ENCODE measurements at regions not wholly inside any gene's neighbourhood (a gene's known extent, or its start where the extent isn't known, plus 50 kb on each side); places are given as distances from the start of the nearest gene placed in this dataset.
"Not testable (repeated sequence)": the region's sequence is repeated elsewhere in the genome, so short reads cannot be mapped to it uniquely, and the experiment has no call there.

DNA sequence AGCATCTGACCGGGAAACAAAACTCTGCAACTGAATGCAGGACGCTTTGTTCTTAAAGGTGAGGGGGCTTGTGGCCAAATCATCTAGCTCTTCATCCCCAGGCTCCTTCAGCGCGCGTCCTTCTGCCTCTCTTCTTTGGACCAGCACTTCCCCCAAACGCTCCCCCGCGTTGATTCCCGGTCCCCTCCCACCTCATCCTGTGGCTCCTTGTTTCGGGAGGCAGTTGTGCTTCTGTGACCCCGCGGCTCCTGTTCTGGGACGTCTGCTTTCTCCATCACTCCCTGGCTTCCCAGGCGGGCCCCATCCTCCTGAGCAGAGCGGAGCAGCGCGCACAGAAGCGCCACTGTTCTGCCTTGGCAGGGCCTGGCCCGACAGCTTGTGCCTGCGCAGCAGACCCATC is 109.7 kb upstream of the ZNG1E start:
- intact Hi-C loops (cut with DNase I); DNase-seq (ENCODE audit: low spot score): not testable (repeated sequence)

DNA sequence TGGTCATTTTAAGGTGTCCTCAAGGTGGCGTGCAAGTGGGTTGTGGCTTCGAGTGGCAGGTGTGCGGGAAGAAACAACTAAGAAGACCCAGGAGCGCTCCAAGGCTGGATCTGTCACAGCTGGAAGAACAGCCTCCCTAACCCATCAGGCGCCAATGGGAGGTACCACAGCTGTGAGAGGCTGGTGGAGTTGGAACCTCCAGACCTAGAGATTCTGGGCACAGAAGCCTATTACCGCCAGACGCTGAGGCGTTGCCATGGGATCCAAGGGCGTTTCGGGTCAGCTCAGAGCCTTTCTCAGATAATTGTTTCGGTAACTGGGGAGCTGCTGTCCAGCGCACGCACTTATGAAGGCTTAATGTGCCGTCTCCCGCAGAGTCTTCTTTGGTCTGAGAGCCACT is 156.7 kb upstream of the ZNG1E start:
- intact Hi-C loops (cut with DNase I); DNase-seq (ENCODE audit: low spot score): not testable (repeated sequence)

DNA sequence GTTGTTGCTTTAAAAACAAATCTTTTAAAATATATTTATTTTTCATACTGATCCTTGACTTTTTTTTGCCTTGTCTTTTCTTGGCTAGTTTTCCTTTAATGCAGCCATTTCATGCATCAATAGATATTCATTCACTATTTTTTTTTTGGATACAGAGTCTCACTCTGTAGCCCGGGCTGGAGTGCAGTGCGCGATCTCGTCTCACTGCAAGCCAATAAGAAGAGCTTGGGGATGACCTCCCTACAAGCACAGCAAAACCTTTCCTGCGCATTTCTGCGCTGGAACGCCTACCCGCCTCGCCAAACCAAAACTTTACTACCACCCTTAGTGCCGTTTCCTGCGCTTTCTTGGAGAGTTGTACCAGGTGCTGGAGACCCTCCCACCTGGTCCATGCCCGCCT is 161.3 kb upstream of the ZNG1E start:
- intact Hi-C loops (cut with DNase I); DNase-seq (ENCODE audit: low spot score): not testable (repeated sequence)

DNA sequence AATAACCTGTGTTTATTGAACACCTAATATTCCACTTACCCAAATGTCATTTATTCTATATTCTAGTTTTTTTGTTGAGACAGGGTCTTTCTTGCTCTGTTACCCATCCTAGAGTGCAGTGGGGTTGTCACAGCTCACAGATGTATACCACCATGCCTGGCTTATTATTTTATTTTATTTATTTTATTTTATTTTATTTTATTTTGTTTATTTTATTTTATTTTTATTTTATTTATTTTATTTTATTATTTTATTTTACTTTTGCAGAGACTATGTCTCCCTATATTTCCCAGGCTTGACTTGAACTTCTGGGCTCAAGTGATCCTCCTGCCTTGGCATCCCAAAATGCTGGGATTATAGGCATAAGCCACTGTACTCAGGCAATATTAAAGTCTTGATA is 167.8 kb upstream of the ZNG1E start:
- DNase-seq (ENCODE audit: low spot score); intact Hi-C loops (cut with DNase I): not testable (repeated sequence)

DNA sequence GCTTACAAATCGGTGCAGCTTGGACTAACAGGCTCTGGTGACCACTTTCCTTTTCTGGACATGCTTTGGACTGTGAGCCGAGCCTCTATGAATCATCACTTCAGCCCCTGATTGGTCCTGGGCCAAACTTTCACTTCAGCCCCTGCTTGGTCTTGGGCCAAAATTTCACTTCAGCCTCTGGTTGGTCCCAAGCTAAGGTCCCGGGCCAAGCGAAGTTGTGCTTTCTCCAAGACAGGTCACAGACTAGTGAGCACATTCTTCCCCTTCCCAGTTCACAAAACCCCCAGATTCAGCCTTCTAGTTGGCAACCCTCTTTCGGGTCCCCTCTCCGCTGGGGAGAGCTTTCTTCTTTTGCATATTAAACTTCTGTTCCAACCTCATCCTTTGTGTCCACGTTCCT is 171.0 kb upstream of the ZNG1E start:
- DNase-seq (ENCODE audit: low spot score); intact Hi-C loops (cut with DNase I): not testable (repeated sequence)

DNA sequence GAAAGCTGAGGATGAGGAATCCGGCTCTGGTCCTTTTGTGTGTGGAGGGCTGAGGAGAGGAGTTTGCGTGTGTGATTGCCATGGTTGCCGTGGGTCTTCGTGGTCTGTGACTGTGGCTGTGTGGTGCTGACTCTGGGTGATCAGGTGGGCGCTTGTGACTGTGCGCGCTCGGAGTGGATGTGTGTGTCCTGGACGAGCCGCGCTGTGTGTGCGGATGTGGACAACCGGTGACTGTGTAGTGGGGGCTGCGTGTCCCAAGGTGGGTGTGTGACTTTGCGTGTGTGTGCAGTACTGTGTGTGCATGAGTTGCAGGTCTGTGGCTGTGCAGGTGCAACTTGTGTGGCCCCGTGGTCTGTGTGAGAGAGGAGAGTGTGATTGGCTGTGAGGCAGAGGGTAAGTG is 172.0 kb upstream of the ZNG1E start:
- intact Hi-C loops (cut with DNase I); DNase-seq (ENCODE audit: low spot score): not testable (repeated sequence)

DNA sequence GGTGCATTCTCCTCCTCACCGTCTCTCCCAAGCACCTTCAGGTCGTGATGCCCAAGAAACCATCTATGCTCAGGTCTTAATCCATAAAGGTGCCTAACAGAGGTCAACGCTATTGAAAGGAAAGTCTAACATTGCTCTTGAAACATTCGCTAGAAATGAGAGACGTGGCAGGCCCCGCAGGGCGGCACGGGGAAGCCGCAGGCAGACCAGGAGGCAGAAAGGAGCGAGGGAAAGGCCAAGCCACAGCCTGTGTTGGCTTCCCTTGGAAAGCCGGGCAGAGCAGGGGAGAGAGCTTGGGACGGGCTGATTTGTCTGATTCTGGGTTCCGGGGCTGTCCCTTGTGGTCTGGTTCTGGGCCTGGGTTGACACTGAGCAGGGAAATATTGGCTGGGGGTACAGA is 192.8 kb upstream of the ZNG1E start:
- intact Hi-C loops (cut with DNase I); DNase-seq (ENCODE audit: low spot score): not testable (repeated sequence)

DNA sequence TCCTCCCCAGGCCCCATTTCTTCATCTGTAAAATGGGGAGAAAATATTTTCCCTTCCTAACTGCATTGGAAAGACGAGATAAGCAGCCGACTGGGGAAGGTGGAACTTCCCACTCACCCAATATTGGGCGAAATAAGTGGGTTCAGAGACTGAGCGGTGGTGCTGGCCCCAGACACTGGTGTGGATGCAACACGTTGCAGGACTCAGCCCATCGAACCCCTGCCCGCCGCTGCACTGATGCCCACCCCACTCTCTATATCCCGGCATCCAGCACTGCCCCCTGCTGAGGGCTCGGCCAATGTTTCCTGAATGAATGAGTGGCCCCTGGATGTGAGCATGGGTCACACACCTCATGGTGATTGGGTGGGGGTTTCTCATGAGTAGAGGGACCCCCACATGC is 194.4 kb upstream of the ZNG1E start:
- intact Hi-C loops (cut with DNase I); DNase-seq (ENCODE audit: low spot score): not testable (repeated sequence)

DNA sequence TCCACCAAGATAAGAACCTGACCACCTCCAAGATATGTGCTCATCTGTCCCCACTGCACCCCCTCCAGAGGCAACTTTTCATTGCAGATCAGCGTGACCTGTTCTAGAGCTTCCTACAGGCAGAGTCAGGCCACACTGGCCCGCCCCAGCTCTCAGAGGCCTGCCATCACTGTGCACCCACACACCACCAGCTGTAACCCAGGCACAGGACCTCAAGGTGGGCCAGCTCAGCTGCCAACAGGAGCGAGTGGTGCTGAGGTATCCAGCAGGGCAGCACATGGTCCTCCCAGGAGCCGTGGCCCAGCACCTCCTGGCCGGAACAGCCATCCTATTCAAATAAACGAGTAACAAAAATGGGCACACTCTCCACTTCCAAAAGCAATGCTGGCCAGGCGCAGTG is 189.9 kb upstream of the FOXD4L5 start:
- DNase-seq (ENCODE audit: low spot score); intact Hi-C loops (cut with DNase I): not testable (repeated sequence)

DNA sequence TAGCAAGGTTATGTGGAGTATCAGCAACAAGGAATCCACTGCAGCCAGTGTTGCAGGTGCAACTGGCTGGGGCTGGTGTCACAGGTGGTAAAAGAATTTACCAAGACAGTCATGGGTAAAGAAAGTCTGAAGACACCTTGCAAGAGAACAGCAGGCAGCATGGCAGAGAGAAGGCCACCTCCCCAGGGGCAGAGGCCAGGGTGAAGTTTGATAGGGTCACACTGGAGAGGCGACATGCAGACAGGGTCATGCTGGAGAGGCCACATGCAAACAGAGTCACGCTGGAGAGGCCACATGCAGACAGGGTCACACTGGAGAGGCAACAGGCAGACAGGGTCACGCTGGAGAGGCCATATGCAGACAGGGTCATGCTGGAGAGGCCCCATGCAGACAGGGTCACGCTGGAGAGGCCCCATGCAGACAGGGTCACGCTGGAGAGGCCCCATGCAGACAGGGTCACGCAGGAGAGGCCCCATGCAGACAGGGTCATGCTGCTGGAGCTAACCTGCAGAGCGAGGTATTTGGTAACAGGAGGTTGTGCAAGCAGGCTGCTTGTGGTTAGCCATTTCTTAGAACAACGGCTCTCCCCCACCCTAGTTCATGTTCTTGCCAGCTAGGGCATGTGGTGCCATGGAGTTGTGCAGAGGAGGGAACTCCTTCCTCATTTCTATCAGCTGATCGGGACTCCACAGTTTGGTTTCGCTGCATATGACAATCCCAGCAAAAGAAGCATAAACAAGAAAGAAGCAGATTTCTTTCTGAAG is 188.2 kb upstream of the FOXD4L5 start:
- DNase-seq (ENCODE audit: low spot score); intact Hi-C loops (cut with DNase I): not testable (repeated sequence)

DNA sequence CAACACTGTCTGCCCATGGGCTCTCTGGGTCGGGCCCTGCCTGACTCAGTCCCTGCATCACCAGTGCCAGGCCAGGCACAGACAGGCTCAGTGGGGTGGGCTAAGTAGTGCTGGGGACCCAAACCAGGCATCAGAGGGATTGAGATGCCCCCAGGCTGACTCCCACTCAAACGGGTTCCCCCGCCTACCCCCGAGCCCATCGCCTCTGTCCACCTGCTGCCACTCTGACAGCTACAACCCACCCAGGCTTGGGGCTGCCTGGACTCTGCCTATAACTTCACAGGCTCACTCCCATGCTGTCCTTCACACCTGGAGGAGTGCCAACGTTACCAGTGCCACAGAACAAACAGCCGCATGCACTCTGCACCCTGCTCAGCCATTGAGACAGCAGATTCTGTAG is 186.1 kb upstream of the FOXD4L5 start:
- intact Hi-C loops (cut with DNase I); DNase-seq (ENCODE audit: low spot score): not testable (repeated sequence)

DNA sequence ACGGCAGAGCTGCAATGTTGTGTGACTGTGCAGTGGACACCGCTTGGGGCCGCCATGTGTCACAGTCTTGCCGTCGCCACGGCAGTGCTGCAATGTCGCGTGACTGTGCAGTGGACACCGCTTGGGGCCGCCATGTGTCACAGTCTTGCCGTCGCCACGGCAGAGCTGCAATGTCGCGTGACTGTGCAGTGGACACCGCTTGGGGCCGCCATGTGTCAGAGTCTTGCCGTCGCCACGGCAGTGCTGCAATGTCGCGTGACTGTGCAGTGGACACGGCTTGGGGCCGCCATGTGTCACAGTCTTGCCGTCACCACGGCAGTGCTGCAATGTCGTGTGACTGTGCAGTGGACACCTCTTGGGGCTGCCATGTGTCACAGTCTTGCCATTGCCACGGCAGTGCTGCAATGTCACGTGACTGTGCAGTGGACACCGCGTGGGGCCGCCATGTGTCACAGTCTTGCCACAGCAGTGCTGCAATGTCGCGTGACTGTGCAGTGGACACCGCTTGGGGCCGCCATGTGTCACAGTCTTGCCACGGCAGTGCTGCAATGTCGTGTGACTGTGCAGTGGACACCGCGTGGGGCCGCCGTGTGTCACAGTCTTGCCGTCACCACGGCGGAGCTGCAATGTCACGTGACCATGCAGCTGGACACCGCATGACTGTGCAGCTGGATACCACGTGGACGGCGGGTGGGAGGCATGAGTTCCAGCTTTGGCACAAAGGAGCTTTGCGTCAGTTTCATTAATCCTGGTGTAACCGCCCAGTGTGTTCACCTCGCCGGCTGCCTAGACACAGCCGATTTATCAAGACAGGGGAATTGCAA is 182.1 kb upstream of the FOXD4L5 start:
- intact Hi-C loops (cut with DNase I): not testable (repeated sequence)

DNA sequence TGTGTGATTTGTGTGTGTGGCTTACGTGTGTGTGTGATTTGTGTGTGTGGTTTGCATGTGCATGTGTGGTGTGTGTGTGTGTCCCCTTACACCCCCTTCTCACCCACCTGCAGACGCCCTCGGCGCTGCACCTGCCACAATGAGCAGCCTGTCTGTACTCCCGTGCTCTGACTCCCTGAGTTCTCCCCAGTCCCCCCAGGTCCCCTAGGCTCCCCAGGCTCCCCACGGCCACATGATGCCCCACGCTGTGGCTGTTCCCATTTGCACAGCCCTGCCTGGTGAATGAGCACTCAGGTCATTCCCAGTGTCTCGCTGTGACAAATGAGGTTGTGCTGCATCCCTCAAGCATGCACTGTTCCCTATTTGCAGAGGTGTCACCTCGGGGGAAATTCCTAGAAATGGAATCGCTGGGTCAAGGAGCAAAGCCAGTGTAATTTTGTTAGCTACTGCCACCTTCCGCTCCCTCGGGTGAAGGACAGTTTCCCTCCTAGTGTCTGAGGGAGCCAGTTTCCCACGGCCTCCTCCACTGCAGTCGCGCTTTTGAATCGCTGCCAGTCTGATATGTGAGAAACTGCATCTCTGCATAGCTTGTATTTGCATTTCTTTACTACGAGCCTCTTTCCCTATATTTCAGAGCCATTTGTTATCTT is 180.4 kb upstream of the FOXD4L5 start:
- intact Hi-C loops (cut with DNase I); DNase-seq (ENCODE audit: low spot score): not testable (repeated sequence)

More for the DNA sequence above, 182.1 kb upstream of the FOXD4L5 start:
- DNase-seq (ENCODE audit: low spot score): peak; percentile 46

DNA sequence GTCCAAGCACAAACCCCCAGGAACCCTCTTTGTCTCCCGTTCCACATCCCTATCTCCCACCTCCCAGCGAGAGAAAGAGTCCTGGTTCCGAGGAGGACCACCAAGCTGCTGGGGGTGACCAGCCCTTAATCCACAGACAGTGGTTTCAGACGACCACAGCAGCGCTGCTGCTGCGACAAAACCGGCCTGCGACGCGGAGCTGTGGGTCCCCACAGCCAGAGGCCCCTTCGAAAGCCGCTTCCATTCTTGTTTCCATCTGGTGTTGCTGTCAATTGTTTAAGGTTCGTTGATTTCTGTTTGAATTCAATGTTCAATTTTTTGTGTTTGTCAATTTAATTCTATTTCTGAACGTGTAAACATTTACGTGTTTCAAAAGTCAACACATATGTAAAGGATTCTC is 177.5 kb upstream of the FOXD4L5 start:
- intact Hi-C loops (cut with DNase I); DNase-seq (ENCODE audit: low spot score): not testable (repeated sequence)

DNA sequence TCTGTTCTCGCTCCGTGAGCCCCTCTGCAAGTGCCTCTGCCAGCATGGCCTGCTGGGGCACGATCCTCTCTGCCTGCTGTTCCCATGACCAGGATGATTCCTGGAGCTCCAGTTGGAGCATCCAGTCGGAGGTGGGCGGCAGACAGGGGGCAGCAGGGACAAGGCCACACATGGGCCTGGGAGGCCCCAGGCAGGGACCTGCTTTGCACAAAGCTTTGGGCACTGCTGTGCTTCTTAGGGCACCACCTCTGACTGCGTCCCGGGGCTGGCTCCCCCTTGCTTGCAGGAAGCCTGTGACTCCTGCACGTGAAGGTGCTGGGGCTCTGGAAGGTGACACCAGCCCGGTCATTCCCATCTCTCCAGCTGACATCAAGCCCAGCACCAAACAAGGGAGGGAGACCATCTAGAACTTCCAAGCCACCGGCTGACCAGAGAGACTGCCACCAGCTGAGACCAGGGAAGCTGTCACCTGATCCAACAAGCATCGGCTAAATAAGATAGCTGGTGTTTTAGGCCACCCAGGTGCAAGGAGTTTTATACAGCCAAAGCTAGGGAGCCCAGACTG is 174.8 kb upstream of the FOXD4L5 start:
- DNase-seq (ENCODE audit: low spot score): no peak
- intact Hi-C loops (cut with DNase I): no loop called here

DNA sequence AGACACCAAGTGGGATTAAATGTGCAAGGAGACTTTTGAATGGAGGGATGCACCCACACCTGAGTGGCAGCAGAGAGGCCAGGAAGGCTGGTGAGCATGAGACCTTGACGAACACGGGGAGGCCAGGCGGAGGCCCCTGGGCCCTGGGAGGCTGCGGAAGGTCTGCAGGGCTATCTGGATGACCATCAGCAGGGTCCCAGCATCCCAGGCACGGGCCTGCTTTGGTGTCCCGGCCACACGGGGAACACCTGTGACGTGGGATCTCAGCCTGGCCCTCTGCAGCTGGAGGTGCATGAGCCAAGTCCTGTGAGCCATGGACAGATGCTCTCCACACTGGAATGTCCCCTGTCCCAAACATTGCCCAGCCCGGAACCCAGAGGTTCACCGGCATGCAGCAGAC is 174.0 kb upstream of the FOXD4L5 start:
- no peak for DNase-seq (ENCODE audit: low spot score)
- intact Hi-C loops (cut with DNase I): no loop called here

DNA sequence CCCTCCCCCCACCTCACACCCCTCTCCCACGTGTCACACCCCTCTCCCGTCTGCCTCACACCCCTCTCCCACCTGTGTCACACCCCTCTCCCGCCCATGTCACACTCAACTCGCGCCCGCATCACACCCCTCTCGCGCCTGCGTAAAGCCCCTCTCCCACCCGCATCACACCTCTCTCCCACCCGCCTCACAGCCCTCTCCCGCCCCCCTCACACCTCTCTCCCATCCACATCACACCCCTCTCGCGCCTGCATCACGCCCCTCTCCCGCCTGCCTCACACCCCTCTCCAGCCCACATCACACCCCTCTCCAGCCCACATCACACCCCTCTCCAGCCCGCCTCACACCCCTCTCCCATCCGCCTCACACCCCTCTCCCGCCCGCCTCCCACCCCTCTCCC is 173.5 kb upstream of the FOXD4L5 start:
- intact Hi-C loops (cut with DNase I): no loop called here
- DNase-seq (ENCODE audit: low spot score): no peak

DNA sequence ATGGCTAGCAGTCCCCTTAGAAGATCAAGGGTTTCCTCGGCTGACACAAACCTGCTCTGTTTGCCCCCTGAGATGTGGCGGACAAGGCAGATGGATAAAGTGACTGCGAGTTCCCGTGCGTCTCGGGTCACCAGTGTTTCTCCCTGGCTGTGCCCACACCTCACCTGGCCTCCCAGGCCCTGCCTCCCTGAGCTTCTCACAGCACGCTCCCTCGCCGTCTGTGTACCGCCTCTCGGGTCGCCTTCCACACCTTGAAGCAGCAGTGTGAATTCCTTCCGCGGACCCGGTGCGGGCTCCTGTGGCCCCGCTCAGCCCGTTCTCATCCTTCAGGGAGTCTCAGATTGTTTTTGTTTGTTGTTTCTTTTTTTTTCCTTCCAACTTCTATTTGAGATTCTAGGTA is 172.0 kb upstream of the FOXD4L5 start:
- intact Hi-C loops (cut with DNase I); DNase-seq (ENCODE audit: low spot score): not testable (repeated sequence)

DNA sequence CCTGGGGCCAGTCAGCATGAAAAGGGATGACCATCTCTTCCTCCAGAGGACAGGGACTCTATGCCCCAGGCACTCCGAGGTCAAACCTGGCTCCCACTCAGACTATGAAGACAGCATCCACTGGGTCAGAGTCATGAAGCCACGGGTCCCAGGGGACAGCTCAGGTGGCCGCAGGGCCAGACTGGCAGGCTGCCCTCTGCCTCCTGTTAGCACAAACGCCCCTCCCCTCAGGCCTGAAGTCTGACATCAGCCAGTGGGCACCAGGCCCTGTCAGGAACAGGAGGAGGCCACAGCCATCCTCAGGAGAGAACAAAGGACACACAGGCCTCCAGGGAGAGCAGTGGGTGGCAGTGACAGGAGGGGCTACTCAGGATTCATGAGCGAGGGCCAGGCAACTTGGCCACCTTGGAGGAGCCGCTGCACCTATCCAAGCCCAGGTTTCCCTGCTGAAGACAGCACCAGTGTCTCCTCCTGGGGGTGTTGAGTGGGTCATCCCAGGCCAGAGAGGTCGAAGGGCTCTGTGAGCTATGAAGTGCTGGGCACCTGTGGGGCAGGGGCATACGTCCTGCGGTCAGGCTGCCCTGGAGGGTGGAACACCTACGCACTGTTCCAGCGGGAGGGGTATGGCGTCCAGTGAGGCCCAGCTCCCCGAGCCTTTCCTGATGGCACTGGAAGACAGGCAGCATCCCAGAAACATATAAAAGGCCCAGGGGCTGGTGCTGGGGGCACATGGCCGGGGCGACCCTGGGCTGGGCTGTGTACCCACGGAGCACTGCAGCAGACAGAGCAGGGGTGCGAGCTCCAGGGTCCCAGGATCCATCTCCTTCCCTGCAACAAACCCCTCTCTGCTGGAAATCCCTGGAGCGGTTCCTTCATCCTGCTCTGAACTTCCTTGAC is 171.0 kb upstream of the FOXD4L5 start:
- DNase-seq (ENCODE audit: low spot score); intact Hi-C loops (cut with DNase I): not testable (repeated sequence)
